Endothelial cell of umbilical vein (primary cell): ENCODE measurements at regions not wholly inside any gene's neighbourhood (a gene's known extent, or its start where the extent isn't known, plus 50 kb on each side); places are given as distances from the start of the nearest gene placed in this dataset.

ENCODE experiments used
- BruUV-seq: library from RNA; stranded (reverse); fragments of 400-500 nt; replicated peaks from 2 replicates; lab custom pipeline; 2021; lab: Mats Ljungman, UMichigan
- CTCF ChIA-PET: fragments of 300-600, 350-600 bp; sonication (Branson Sonifier 250); formaldehyde crosslinking; loops from one replicate; lab custom pipeline; 2021; ENCODE audit warnings: antibody characterized with exemption, inconsistent platforms; lab: Charles Lee
- POLR2A ChIA-PET: fragments of 300-600, 350-600 bp; sonication (Branson Sonifier 250); formaldehyde crosslinking; loops from one replicate; lab custom pipeline; 2021; ENCODE audit warnings: antibody characterized with exemption, inconsistent platforms; lab: Charles Lee
- DNase-seq: peaks from one replicate; pipeline ENCODE4 v3.0.0-alpha.2; 2011; ENCODE audit warnings: low read depth, low spot score
- FAIRE-seq: peaks from 2 replicates; lab custom pipeline; 2011; peaks lifted over from hg19 to GRCh38; lab: Jason Lieb, UNC
- H2AFZ ChIP-seq: 2 replicates; pipeline ENCODE4 v1.6.0; 2012; ENCODE audit warnings: low read depth, low read length, control low read depth, inconsistent platforms
- H3K27ac ChIP-seq: 2 replicates; pipeline ENCODE4 v1.5.1; 2011; ENCODE audit warnings: low read depth, mild to moderate bottlenecking, control low read depth, low read length, moderate library complexity; ENCODE audit not compliant: insufficient read depth
- H3K27me3 ChIP-seq, 2 experiments: 2 replicates each; pipeline versions ENCODE4 v1.6.0 to v1.6.1; 2011; ENCODE audit warnings: low read length in 2 of 2, mixed read lengths in 1 of 2; ENCODE audit not compliant: control insufficient read depth in 2 of 2, insufficient read depth in 2 of 2
- H3K36me3 ChIP-seq, 2 experiments: 2 replicates in 1 of 2; 3 replicates in 1 of 2; pipeline ENCODE4 v1.5.1; 2011; ENCODE audit warnings: low read length in 2 of 2, mild to moderate bottlenecking in 1 of 2, moderate library complexity in 1 of 2; ENCODE audit not compliant: control insufficient read depth in 2 of 2, insufficient read depth in 2 of 2; ENCODE audit errors: extremely low read depth in 1 of 2
- H3K4me1 ChIP-seq: 3 replicates; pipeline ENCODE4 v1.5.1; 2011; ENCODE audit warnings: mild to moderate bottlenecking, low read length; ENCODE audit not compliant: control insufficient read depth, insufficient read depth; ENCODE audit errors: extremely low read depth
- H3K4me2 ChIP-seq: 2 replicates; pipeline ENCODE4 v1.6.1; 2011; ENCODE audit warnings: low read length, control low read depth, mixed read lengths; ENCODE audit not compliant: insufficient read depth
- H3K4me3 ChIP-seq, 3 experiments: fragments of 200-600 bp in 1 of 3; sonication (generic), shearing (Covaris generic) in 1 of 3; replicated peaks in 1 of 3; 2 replicates each; pipeline ENCODE4 v1.5.1; 2011 to 2016; ENCODE audit warnings: control low read depth in 3 of 3, low read length in 3 of 3, mild to moderate bottlenecking in 2 of 3, inconsistent platforms in 1 of 3, low read depth in 1 of 3, moderate library complexity in 1 of 3; ENCODE audit not compliant: insufficient read depth in 1 of 3
- H3K79me2 ChIP-seq: 2 replicates; pipeline ENCODE4 v1.6.0; 2012; ENCODE audit warnings: low read length, inconsistent platforms; ENCODE audit not compliant: control insufficient read depth, insufficient read depth
- H3K9ac ChIP-seq: replicated peaks from 2 replicates; pipeline ENCODE3; 2011; ENCODE audit warnings: low read length, control low read depth; ENCODE audit not compliant: insufficient read depth; ENCODE audit errors: extremely low read depth
- H3K9me1 ChIP-seq: replicated peaks from 3 replicates; pipeline ENCODE4 v1.6.0; 2011; ENCODE audit warnings: mild to moderate bottlenecking, low read length; ENCODE audit not compliant: control insufficient read depth, insufficient read depth; ENCODE audit errors: extremely low read depth
- H3K9me3 ChIP-seq: replicated peaks from 2 replicates; pipeline ENCODE4 v1.5.1; 2012; ENCODE audit warnings: low read length, inconsistent platforms; ENCODE audit not compliant: control insufficient read depth, insufficient read depth
- H4K20me1 ChIP-seq: replicated peaks from 2 replicates; pipeline ENCODE3; 2011; ENCODE audit warnings: mild to moderate bottlenecking, low read length; ENCODE audit not compliant: control insufficient read depth, insufficient read depth; ENCODE audit errors: extremely low read depth
- EZH2 ChIP-seq: IDR thresholded peaks from 2 replicates; pipeline ENCODE4 v1.6.1; 2012; ENCODE audit warnings: borderline replicate concordance, low read depth, mild to moderate bottlenecking, moderate library complexity, low read length, inconsistent platforms; ENCODE audit not compliant: severe bottlenecking
- FOS ChIP-seq: IDR thresholded peaks from 2 replicates; pipeline ENCODE4 v1.6.1; 2011; ENCODE audit warnings: mild to moderate bottlenecking, low read length, moderate library complexity, borderline replicate concordance; ENCODE audit not compliant: insufficient read depth
- GATA2 ChIP-seq: IDR thresholded peaks from 2 replicates; pipeline ENCODE4 v1.7.0; 2011; ENCODE audit warnings: low read depth, mild to moderate bottlenecking, moderate library complexity, mixed read lengths, low read length; ENCODE audit not compliant: insufficient read length, insufficient read depth
- JUN ChIP-seq: IDR thresholded peaks from 2 replicates; pipeline ENCODE4 v1.6.1; 2011; ENCODE audit warnings: borderline replicate concordance, low read depth; ENCODE audit not compliant: insufficient read length, insufficient read depth
- MYC ChIP-seq: IDR thresholded peaks from one replicate; pipeline ENCODE4 v1.6.1; 2011; ENCODE audit warnings: mild to moderate bottlenecking, low read depth, low read length
- POLR2A ChIP-seq: IDR thresholded peaks from 2 replicates; pipeline ENCODE4 v1.6.1; 2012; ENCODE audit warnings: low read depth, mild to moderate bottlenecking, control low read depth, low read length
- POLR2AphosphoS5 ChIP-seq: IDR thresholded peaks from 2 replicates; pipeline ENCODE4 v1.6.1; 2012; ENCODE audit warnings: low read depth, mild to moderate bottlenecking, control low read depth, low read length, moderate library complexity; ENCODE audit not compliant: insufficient read depth
- dilution Hi-C: fragments of 300-500 bp; cut with MboI; formaldehyde crosslinking; loops from one replicate; pipeline ENCODE4 v1.15.0; 2019; ENCODE audit warnings: low sequenced_read_pairs; ENCODE audit not compliant: extremely low pct_ligation_motif_present
- intact Hi-C: fragments of 100-400 bp; cut with micrococcal nuclease; formaldehyde crosslinking; loops from one replicate; pipeline ENCODE4 v1.10.0; 2022
- TF ChIP-seq, protein P1 (sequence below): IDR thresholded peaks from 2 replicates; pipeline ENCODE4 v1.6.1; 2011; ENCODE audit not compliant: insufficient read depth, insufficient read length
- TF ChIP-seq, protein P2 (sequence below), 2 donors: IDR thresholded peaks; 1 replicate in 1 of 2; 2 replicates in 1 of 2; pipeline ENCODE4 v1.5.1; 2011; ENCODE audit warnings: low read length in 2 of 2, mild to moderate bottlenecking in 2 of 2, moderate library complexity in 2 of 2, control low read depth in 1 of 2, inconsistent platforms in 1 of 2, low read depth in 1 of 2; ENCODE audit not compliant: insufficient read depth in 1 of 2; ENCODE audit errors: extremely low read depth in 1 of 2

DNA sequence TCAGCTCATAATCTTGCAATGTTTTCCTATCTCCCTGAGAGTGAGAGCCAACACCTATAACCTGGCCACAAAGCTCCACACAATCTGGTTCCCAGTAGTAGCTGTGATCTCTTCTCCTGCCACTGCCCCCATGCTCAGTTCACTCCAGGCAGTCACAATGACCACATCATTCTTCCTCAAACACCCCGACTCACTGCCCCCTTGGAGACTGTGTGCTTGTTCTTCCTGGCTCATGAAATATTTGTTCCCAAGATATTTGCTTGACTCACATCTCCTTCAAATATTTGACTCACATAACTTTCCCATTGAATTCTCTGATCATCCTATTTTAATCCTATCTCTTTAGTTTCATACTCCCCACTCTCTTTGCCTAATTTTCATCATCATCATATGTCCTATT, 173.7 kb downstream of the AREG start:
- H3K4me2 ChIP-seq: peak overlapping the region; percentile 43
- H2AFZ ChIP-seq: peak overlapping the region; percentile 62
- no peaks in the 10 kb centered on the region for H3K9me3 ChIP-seq
- no peaks in the 10 kb centered on the region for H4K20me1 ChIP-seq
- no peak overlapping the region for H3K4me3 ChIP-seq
- peaks cover 66% of the 10 kb centered on the region for H3K4me1 ChIP-seq
- no peak for FAIRE-seq
- DNase-seq: peak; percentile 80
- POLR2A ChIA-PET: interaction anchor here (1.2 kb wide), 1 partner anchor 13 kb away, joined by 4 read pairs; no protein-coding TSS in a partner anchor
- no TSS peak for BruUV-seq
- TF ChIP-seq MYC: no peak
- TF ChIP-seq GATA2: no peak
- TF ChIP-seq JUN: no peak
- TF ChIP-seq, protein P1, sequence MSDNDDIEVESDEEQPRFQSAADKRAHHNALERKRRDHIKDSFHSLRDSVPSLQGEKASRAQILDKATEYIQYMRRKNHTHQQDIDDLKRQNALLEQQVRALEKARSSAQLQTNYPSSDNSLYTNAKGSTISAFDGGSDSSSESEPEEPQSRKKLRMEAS: no peak
- TF ChIP-seq FOS: peak; percentile 38
- TF ChIP-seq POLR2A: no peak
- CTCF ChIA-PET: interaction anchor here (0.9 to 1.7 kb wide), 7 partner anchors 13 to 297 kb away, joined by 3 to 10 read pairs (median 3); no protein-coding TSS in a partner anchor
- no peaks in the 10 kb centered on the region for H3K36me3 ChIP-seq
- H3K79me2 ChIP-seq: no peaks in the 10 kb centered on the region
- peak overlapping the region; percentile 11 for H3K9ac ChIP-seq
- intact Hi-C loops (loop anchor here (2.0 to 5.0 kb wide), 2 partner anchors 72 to 876 kb away; partner anchors contain the start of gene CXCL8), dilution Hi-C loops (no loop called here)
- no peaks in the 10 kb centered on the region for H3K9me1 ChIP-seq
- H3K27ac ChIP-seq: peak overlapping the region; percentile 76
- H3K27me3 ChIP-seq: no peaks in the 10 kb centered on the region

DNA sequence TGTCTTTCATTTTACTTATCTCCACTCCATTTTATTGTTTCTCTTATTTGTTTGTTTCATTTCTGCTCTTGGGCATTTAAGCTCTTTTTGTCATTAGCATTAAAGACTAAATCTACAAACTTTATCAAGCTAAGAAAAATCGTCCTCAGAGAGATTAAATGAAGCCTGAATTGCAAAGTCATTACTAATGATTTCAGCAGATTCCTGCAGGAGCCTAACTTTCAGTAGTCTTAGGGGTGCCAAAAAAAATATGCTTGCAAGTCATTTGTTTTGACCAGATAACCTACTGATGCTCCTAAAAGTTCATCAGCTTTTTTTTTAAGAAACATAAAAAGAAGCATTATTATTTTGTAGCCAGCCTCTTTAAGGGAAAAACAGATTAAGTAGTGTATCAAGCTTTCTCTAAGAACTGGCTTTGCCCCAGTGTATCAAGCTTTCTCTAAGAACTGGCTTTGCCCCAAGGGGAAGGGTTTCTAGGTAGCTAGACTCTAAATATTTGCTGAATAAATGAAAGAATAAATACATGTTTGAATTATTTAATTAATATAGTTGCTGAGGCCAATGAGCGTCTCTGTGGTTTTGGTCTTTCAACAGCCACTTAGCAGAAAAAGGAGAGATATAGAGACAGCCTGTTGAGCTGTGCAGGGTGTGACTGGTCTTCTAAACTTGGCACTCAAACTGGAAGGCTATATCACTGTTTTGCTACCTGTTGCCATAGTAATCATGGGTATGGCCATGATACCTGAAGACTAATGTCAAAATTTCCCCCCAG, 174.2 kb downstream of the BTC start:
- BruUV-seq: no TSS peak
- Histone ChIP-seq H3K4me2 (no peak overlapping the region), H3K9me3 (no peaks in the 10 kb centered on the region), H3K9ac (no peak overlapping the region), H3K27me3 (no peaks in the 10 kb centered on the region), H4K20me1 (no peaks in the 10 kb centered on the region), H3K79me2 (no peaks in the 10 kb centered on the region), H3K4me1 (peaks cover 79% of the 10 kb centered on the region), H3K36me3 (no peaks in the 10 kb centered on the region), H3K4me3 (no peak overlapping the region), H2AFZ (no peak overlapping the region), H3K27ac (peak overlapping the region; percentile 76), H3K9me1 (no peaks in the 10 kb centered on the region)
- CTCF ChIA-PET: interaction anchor here (0.8 to 6.7 kb wide), 11 partner anchors 10 to 175 kb away, joined by 3 to 66 read pairs (median 4); partner anchors contain the start of gene AREG
- dilution Hi-C loops: no loop called here
- TF ChIP-seq EZH2: no peak
- TF ChIP-seq, protein P1: no peak
- no peak for TF ChIP-seq POLR2AphosphoS5
- no peak for TF ChIP-seq MYC
- no peak for TF ChIP-seq POLR2A
- no peak for TF ChIP-seq JUN
- TF ChIP-seq GATA2: no peak
- TF ChIP-seq, protein P2, sequence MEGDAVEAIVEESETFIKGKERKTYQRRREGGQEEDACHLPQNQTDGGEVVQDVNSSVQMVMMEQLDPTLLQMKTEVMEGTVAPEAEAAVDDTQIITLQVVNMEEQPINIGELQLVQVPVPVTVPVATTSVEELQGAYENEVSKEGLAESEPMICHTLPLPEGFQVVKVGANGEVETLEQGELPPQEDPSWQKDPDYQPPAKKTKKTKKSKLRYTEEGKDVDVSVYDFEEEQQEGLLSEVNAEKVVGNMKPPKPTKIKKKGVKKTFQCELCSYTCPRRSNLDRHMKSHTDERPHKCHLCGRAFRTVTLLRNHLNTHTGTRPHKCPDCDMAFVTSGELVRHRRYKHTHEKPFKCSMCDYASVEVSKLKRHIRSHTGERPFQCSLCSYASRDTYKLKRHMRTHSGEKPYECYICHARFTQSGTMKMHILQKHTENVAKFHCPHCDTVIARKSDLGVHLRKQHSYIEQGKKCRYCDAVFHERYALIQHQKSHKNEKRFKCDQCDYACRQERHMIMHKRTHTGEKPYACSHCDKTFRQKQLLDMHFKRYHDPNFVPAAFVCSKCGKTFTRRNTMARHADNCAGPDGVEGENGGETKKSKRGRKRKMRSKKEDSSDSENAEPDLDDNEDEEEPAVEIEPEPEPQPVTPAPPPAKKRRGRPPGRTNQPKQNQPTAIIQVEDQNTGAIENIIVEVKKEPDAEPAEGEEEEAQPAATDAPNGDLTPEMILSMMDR (IDR thresholded peaks at IDR 0.05; ENCODE audit: extremely low read depth in 1 of 2, insufficient read depth in 1 of 2, low read depth in 1 of 2, low read length in 2 of 2): no peak
- TF ChIP-seq FOS: no peak
- FAIRE-seq (no peak), DNase-seq (peak; percentile 66)
- intact Hi-C loops: loop anchor here (2.0 to 10.0 kb wide), 4 partner anchors 73 to 895 kb away; partner anchors contain the start of genes CXCL8, RCHY1 and THAP6
- POLR2A ChIA-PET: no interaction called here
